Liver (tissue), 8 donors: ENCODE measurements at regions not wholly inside any gene's neighbourhood (a gene's known extent, or its start where the extent isn't known, plus 50 kb on each side); places are given as distances from the start of the nearest gene placed in this dataset.

Experiments
- DNase-seq: peaks from one replicate; pipeline ENCODE4 v3.0.0-alpha.2; 2017; ENCODE audit warnings: low spot score
- H3K27ac ChIP-seq, 2 donors: one replicate each; pipeline ENCODE4 v1.7.0; 2013; ENCODE audit warnings: inconsistent platforms in 2 of 2, low read length in 2 of 2, control low read depth in 1 of 2, low read depth in 1 of 2, mild to moderate bottlenecking in 1 of 2
- H3K27me3 ChIP-seq, 4 donors: one replicate each; pipeline versions ENCODE4 v1.6.1 to v1.7.0; 2013; ENCODE audit warnings: low read length in 3 of 4, inconsistent platforms in 1 of 4, mild to moderate bottlenecking in 1 of 4, moderate library complexity in 1 of 4; ENCODE audit not compliant: control insufficient read depth in 4 of 4, insufficient read depth in 4 of 4
- H3K36me3 ChIP-seq, 4 donors: one replicate each; pipeline versions ENCODE4 v1.6.1 to v1.7.0; 2013; ENCODE audit warnings: low read length in 3 of 4, mild to moderate bottlenecking in 3 of 4, low read depth in 1 of 4, moderate library complexity in 1 of 4; ENCODE audit not compliant: control insufficient read depth in 4 of 4, insufficient read depth in 3 of 4
- H3K4me1 ChIP-seq, 4 donors: one replicate each; pipeline versions ENCODE4 v1.6.1 to v1.7.0; 2013; ENCODE audit warnings: low read length in 3 of 4, mild to moderate bottlenecking in 3 of 4, moderate library complexity in 1 of 4; ENCODE audit not compliant: control insufficient read depth in 4 of 4, insufficient read depth in 4 of 4
- H3K4me3 ChIP-seq, 3 donors: one replicate each; pipeline versions ENCODE4 v1.6.1 to v1.7.0; 2013; ENCODE audit warnings: low read length in 3 of 3, control low read depth in 1 of 3, low read depth in 1 of 3, mild to moderate bottlenecking in 1 of 3
- H3K9ac ChIP-seq, 2 donors: one replicate each; pipeline ENCODE4 v1.7.0; 2013; ENCODE audit warnings: low read length in 2 of 2, mild to moderate bottlenecking in 2 of 2, moderate library complexity in 2 of 2, control low read depth in 1 of 2, low read depth in 1 of 2
- H3K9me3 ChIP-seq, 4 donors: one replicate each; pipeline versions ENCODE4 v1.6.1 to v1.7.0; 2013; ENCODE audit warnings: low read length in 3 of 4; ENCODE audit not compliant: control insufficient read depth in 4 of 4
- ATF3 ChIP-seq: IDR thresholded peaks from 2 replicates; pipeline ENCODE4 v1.6.1; 2016; ENCODE audit warnings: antibody characterized with exemption
- CTCF ChIP-seq: fragments of 150-350 bp; IDR thresholded peaks from 2 replicates; pipeline ENCODE4 v1.5.1; 2017; ENCODE audit warnings: improper control_type of control experiment, low read depth, low read length; ENCODE audit not compliant: missing input control
- EGR1 ChIP-seq, 2 donors: IDR thresholded peaks; 2 replicates each; pipeline ENCODE4 v1.6.1; 2016 to 2018; ENCODE audit warnings: antibody characterized with exemption in 2 of 2, low read depth in 2 of 2
- FOXA1 ChIP-seq: IDR thresholded peaks from 2 replicates; pipeline ENCODE4 v1.6.1; 2016; ENCODE audit warnings: antibody characterized with exemption
- FOXA2 ChIP-seq: IDR thresholded peaks from 2 replicates; pipeline ENCODE4 v1.6.1; 2016; ENCODE audit warnings: antibody characterized with exemption
- GABPA ChIP-seq, 2 donors: IDR thresholded peaks in 1 of 2; conservative IDR thresholded peaks in 1 of 2; 2 replicates each; pipeline ENCODE4 v1.6.1; 2016; ENCODE audit warnings: antibody characterized with exemption in 2 of 2, mild to moderate bottlenecking in 1 of 2, moderate library complexity in 1 of 2
- HNF4A ChIP-seq, 2 donors: conservative IDR thresholded peaks; 2 replicates each; pipeline ENCODE4 v1.6.1; 2016; ENCODE audit warnings: antibody characterized with exemption in 2 of 2, mild to moderate bottlenecking in 2 of 2
- HNF4G ChIP-seq: IDR thresholded peaks from 2 replicates; pipeline ENCODE4 v1.6.1; 2016; ENCODE audit warnings: antibody characterized with exemption
- NR2F2 ChIP-seq: IDR thresholded peaks from 2 replicates; pipeline ENCODE4 v1.6.1; 2016; ENCODE audit warnings: antibody characterized with exemption
- RAD21 ChIP-seq, 2 donors: IDR thresholded peaks; 2 replicates each; pipeline ENCODE4 v1.6.1; 2016; ENCODE audit warnings: antibody characterized with exemption in 2 of 2, mild to moderate bottlenecking in 2 of 2
- REST ChIP-seq: IDR thresholded peaks from 2 replicates; pipeline ENCODE4 v1.6.1; 2016; ENCODE audit warnings: antibody characterized with exemption, mild to moderate bottlenecking
- RXRA ChIP-seq, 2 donors: IDR thresholded peaks; 2 replicates each; pipeline ENCODE4 v1.6.1; 2017 to 2018; ENCODE audit warnings: antibody characterized with exemption in 2 of 2, mild to moderate bottlenecking in 1 of 2
- SP1 ChIP-seq: IDR thresholded peaks from 2 replicates; pipeline ENCODE4 v1.6.1; 2018; ENCODE audit warnings: antibody characterized with exemption, mild to moderate bottlenecking
- TAF1 ChIP-seq: conservative IDR thresholded peaks from 2 replicates; pipeline ENCODE4 v1.6.1; 2016; ENCODE audit warnings: antibody characterized with exemption, mild to moderate bottlenecking
- WGBS: extraction: QIAGEN DNeasy Blood & Tissue Kit; methylation state at CpG from one replicate; pipeline ENCODE4 v1.1.7; 2013; 5-methylcytosine and 5-hydroxymethylcytosine counted together
- TF ChIP-seq, protein P1 (sequence below): IDR thresholded peaks from 2 replicates; pipeline ENCODE4 v1.6.1; 2016; ENCODE audit warnings: antibody characterized with exemption
- TF ChIP-seq, protein P2 (sequence below): IDR thresholded peaks from 2 replicates; pipeline ENCODE4 v1.6.1; 2016; ENCODE audit warnings: antibody characterized with exemption
- donor health status: healthy.
- donor health status: healthy.
- donor health status: healthy.
- donor health status: healthy.
- donor health status: healthy.

GRCh38 chr10:63887600-63888370 lies 366.6 kb downstream of the REEP3 start:
- Histone ChIP-seq H3K27me3 (no peaks in the 10 kb centered on the region), H3K4me1 (peaks cover 0 to 3% (median 0%) of the 10 kb centered on the region in 4 donors), H3K36me3 (no peaks in the 10 kb centered on the region), H3K9ac (no peak overlapping the region), H3K9me3 (no peaks in the 10 kb centered on the region), H3K27ac (no peak overlapping the region), H3K4me3 (no peak overlapping the region)
- 81% methylated on average over 5 of the region's 5 CpGs for WGBS
- TF ChIP-seq TAF1 (no peak), HNF4A (conservative IDR thresholded peaks at IDR 0.05) (no peak), NR2F2 (no peak), EGR1 (IDR thresholded peaks at IDR 0.05; ENCODE audit: low read depth in 2 of 2) (no peak), ATF3 (no peak), GABPA (IDR thresholded peaks at IDR 0.05 in 1 of 2, conservative IDR thresholded peaks at IDR 0.05 in 1 of 2) (no peak), RAD21 (IDR thresholded peaks at IDR 0.05) (no peak), HNF4G (no peak), FOXA1 (no peak), FOXA2 (no peak), SP1 (no peak)
- TF ChIP-seq, protein P1, sequence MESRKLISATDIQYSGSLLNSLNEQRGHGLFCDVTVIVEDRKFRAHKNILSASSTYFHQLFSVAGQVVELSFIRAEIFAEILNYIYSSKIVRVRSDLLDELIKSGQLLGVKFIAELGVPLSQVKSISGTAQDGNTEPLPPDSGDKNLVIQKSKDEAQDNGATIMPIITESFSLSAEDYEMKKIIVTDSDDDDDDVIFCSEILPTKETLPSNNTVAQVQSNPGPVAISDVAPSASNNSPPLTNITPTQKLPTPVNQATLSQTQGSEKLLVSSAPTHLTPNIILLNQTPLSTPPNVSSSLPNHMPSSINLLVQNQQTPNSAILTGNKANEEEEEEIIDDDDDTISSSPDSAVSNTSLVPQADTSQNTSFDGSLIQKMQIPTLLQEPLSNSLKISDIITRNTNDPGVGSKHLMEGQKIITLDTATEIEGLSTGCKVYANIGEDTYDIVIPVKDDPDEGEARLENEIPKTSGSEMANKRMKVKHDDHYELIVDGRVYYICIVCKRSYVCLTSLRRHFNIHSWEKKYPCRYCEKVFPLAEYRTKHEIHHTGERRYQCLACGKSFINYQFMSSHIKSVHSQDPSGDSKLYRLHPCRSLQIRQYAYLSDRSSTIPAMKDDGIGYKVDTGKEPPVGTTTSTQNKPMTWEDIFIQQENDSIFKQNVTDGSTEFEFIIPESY = no peak
- TF ChIP-seq, protein P2, sequence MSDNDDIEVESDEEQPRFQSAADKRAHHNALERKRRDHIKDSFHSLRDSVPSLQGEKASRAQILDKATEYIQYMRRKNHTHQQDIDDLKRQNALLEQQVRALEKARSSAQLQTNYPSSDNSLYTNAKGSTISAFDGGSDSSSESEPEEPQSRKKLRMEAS = no peak
- DNase-seq = no peak

GRCh38 chr10:63889803-63890202 lies 368.6 kb downstream of the REEP3 start:
- WGBS = 72% methylated on average over 4 of the region's 4 CpGs
- H3K27me3 ChIP-seq = no peaks in the 10 kb centered on the region
- no peak overlapping the region for H3K4me3 ChIP-seq
- no peaks in the 10 kb centered on the region for H3K36me3 ChIP-seq
- H3K9ac ChIP-seq = no peak overlapping the region
- H3K4me1 ChIP-seq = peaks cover 0 to 3% (median 0%) of the 10 kb centered on the region in 4 donors
- H3K9me3 ChIP-seq = no peaks in the 10 kb centered on the region
- no peak overlapping the region for H3K27ac ChIP-seq
- no peak for DNase-seq
- TF ChIP-seq FOXA2 (no peak), REST (no peak), CTCF (no peak), TAF1 (no peak), RXRA (IDR thresholded peaks at IDR 0.05) (no peak), EGR1 (IDR thresholded peaks at IDR 0.05; ENCODE audit: low read depth in 2 of 2) (no peak), HNF4G (no peak), HNF4A (conservative IDR thresholded peaks at IDR 0.05) (no peak), NR2F2 (no peak), ATF3 (no peak)
- TF ChIP-seq, protein P2 = no peak
